Trophoblast cell (in vitro differentiated cells and primary cell): ENCODE measurements at regions not wholly inside any gene's neighbourhood (a gene's known extent, or its start where the extent isn't known, plus 50 kb on each side); places are given as distances from the start of the nearest gene placed in this dataset.

Experiments used
- DNase-seq, 2 donors: peaks; one replicate each; pipeline ENCODE4 v3.0.0-alpha.2; 2016
- H2AFZ ChIP-seq: 2 replicates; pipeline ENCODE4 v1.6.1; 2013; ENCODE audit warnings: low read length, moderate library complexity, mild to moderate bottlenecking; ENCODE audit not compliant: insufficient read depth, poor library complexity
- H2AK5ac ChIP-seq: 2 replicates; pipeline ENCODE4 v1.6.1; 2013; ENCODE audit warnings: mild to moderate bottlenecking, low read length
- H2BK120ac ChIP-seq: 2 replicates; pipeline ENCODE4 v1.6.1; 2013; ENCODE audit warnings: low read length, mild to moderate bottlenecking, moderate library complexity; ENCODE audit not compliant: insufficient read depth, poor library complexity
- H2BK12ac ChIP-seq: 2 replicates; pipeline ENCODE4 v1.6.1; 2013; ENCODE audit warnings: mild to moderate bottlenecking, low read length, moderate library complexity
- H2BK5ac ChIP-seq: 2 replicates; pipeline ENCODE4 v1.6.1; 2013; ENCODE audit warnings: low read length, low read depth, moderate library complexity, mild to moderate bottlenecking; ENCODE audit not compliant: poor library complexity
- H3K14ac ChIP-seq: 2 replicates; pipeline ENCODE4 v1.6.1; 2013; ENCODE audit warnings: mild to moderate bottlenecking, low read length
- H3K18ac ChIP-seq: 2 replicates; pipeline ENCODE4 v1.6.1; 2013; ENCODE audit warnings: mild to moderate bottlenecking, low read length
- H3K23ac ChIP-seq: 2 replicates; pipeline ENCODE4 v1.6.1; 2013; ENCODE audit warnings: low read length
- H3K27ac ChIP-seq: 2 replicates; pipeline ENCODE4 v1.5.1; 2013; ENCODE audit warnings: low read depth, mild to moderate bottlenecking, inconsistent platforms, low read length, moderate library complexity
- H3K27me3 ChIP-seq: 2 replicates; pipeline ENCODE4 v1.6.1; 2013; ENCODE audit warnings: inconsistent platforms, mild to moderate bottlenecking, low read length, moderate library complexity; ENCODE audit not compliant: insufficient read depth
- H3K36me3 ChIP-seq, 2 experiments: 1 replicate in 1 of 2; 2 replicates in 1 of 2; pipeline ENCODE4 v1.6.1; 2013; ENCODE audit warnings: low read length in 2 of 2, mild to moderate bottlenecking in 2 of 2, moderate library complexity in 1 of 2; ENCODE audit not compliant: insufficient read depth in 2 of 2, control insufficient read depth in 1 of 2
- H3K4ac ChIP-seq: 2 replicates; pipeline ENCODE4 v1.6.1; 2013; ENCODE audit warnings: low read depth, mild to moderate bottlenecking, low read length, moderate library complexity
- H3K4me1 ChIP-seq, 2 experiments: 1 replicate in 1 of 2; 2 replicates in 1 of 2; pipeline ENCODE4 v1.6.1; 2013; ENCODE audit warnings: low read length in 2 of 2, mild to moderate bottlenecking in 2 of 2, moderate library complexity in 1 of 2; ENCODE audit not compliant: insufficient read depth in 2 of 2, control insufficient read depth in 1 of 2
- H3K4me2 ChIP-seq: 2 replicates; pipeline ENCODE4 v1.6.1; 2013; ENCODE audit warnings: inconsistent platforms, mild to moderate bottlenecking, low read length, moderate library complexity
- H3K4me3 ChIP-seq: 2 replicates; pipeline ENCODE4 v1.5.1; 2013; ENCODE audit warnings: mild to moderate bottlenecking, low read depth, low read length, inconsistent platforms
- H3K79me1 ChIP-seq: one replicate; pipeline ENCODE4 v1.6.1; 2013; ENCODE audit warnings: low read length
- H3K79me2 ChIP-seq: 2 replicates; pipeline ENCODE4 v1.6.1; 2013; ENCODE audit warnings: low read length, mild to moderate bottlenecking; ENCODE audit not compliant: control insufficient read depth, insufficient read depth, poor library complexity
- H3K9ac ChIP-seq: 2 replicates; pipeline ENCODE4 v1.6.1; 2013; ENCODE audit warnings: mild to moderate bottlenecking, low read length
- H3K9me3 ChIP-seq: 2 replicates; pipeline ENCODE4 v1.6.1; 2013; ENCODE audit warnings: low read depth, mild to moderate bottlenecking, control low read depth, inconsistent platforms, low read length; ENCODE audit not compliant: insufficient read depth
- H4K12ac ChIP-seq: 2 replicates; pipeline ENCODE4 v1.6.1; 2013; ENCODE audit warnings: low read depth, mild to moderate bottlenecking, low read length, moderate library complexity
- H4K8ac ChIP-seq: 2 replicates; pipeline ENCODE4 v1.6.1; 2013; ENCODE audit warnings: low read depth, mild to moderate bottlenecking, low read length, moderate library complexity
- H4K91ac ChIP-seq: one replicate; pipeline ENCODE4 v1.6.1; 2013; ENCODE audit warnings: low read depth, mild to moderate bottlenecking, low read length, moderate library complexity
- WGBS: extraction: QIAGEN DNeasy Blood & Tissue Kit; methylation state at CpG from one replicate; pipeline ENCODE4 v1.1.7; 2013; ENCODE audit warnings: missing lambda C conversion rate; ENCODE audit not compliant: insufficient read length, insufficient coverage; ENCODE audit errors: extremely low coverage; 5-methylcytosine and 5-hydroxymethylcytosine counted together

DNA sequence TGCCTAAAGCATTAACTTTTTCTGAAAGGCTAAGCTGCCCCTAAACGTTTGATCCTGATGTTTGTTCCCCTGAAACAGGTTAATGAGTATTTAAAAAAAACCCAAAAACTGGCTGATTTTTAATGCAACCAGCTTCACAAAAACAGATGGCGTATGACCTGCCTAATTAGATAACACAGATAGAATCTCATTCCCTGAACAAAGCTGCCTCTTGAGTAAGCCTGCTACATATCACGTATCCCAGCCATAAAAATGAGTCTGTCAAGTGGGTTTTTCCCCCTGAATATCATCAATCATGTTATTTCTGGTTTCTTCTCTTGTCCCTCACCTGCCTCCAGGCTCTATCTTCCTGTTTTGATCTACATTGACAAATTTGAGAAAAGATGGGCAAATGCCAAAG, 154.2 kb upstream of the FAM9B start:
- no peak overlapping the region for H4K12ac ChIP-seq
- H3K4ac ChIP-seq, result no peak overlapping the region
- no peak overlapping the region for H2AK5ac ChIP-seq
- H3K36me3 ChIP-seq, result no peaks in the 10 kb centered on the region
- no peaks in the 10 kb centered on the region for H3K79me1 ChIP-seq
- no peak overlapping the region for H3K4me3 ChIP-seq
- no peaks in the 10 kb centered on the region for H3K9me3 ChIP-seq
- no peak overlapping the region for H3K9ac ChIP-seq
- H3K79me2 ChIP-seq, result no peaks in the 10 kb centered on the region
- no peak overlapping the region for H3K4me2 ChIP-seq
- H2BK12ac ChIP-seq, result no peak overlapping the region
- H4K8ac ChIP-seq, result no peak overlapping the region
- H2BK120ac ChIP-seq, result no peak overlapping the region
- no peak for DNase-seq
- H4K91ac ChIP-seq, result no peak overlapping the region
- H2BK5ac ChIP-seq, result no peak overlapping the region
- no peak overlapping the region for H3K14ac ChIP-seq
- H3K23ac ChIP-seq, result no peak overlapping the region
- H3K18ac ChIP-seq, result no peak overlapping the region
- WGBS, result no CpG with 5 or more reads among the region's 3 CpGs
- H2AFZ ChIP-seq, result no peak overlapping the region
- H3K27ac ChIP-seq, result no peak overlapping the region
- no peaks in the 10 kb centered on the region for H3K4me1 ChIP-seq
- H3K27me3 ChIP-seq, result no peaks in the 10 kb centered on the region

DNA sequence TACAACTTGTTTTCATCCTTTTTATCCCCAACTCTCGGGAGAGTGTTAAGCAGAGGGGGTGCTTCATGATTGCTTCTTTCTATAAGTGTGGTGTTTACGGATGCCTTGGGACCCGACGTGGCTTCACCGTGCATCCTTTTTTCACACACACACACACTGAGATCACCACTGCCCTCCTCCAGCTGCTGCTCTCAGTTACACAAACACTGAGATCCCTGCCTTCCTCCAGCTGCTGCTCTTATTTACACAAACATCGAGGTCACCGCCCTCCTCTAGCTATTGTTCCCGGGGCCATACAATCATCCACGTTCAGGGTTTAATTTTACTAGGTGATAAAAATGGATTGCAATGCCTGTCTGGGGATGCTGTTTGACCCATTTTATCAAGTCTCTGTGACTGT, 155.4 kb upstream of the FAM9B start:
- no peak for DNase-seq
- no peaks in the 10 kb centered on the region for H3K79me1 ChIP-seq
- H2BK12ac ChIP-seq, result no peak overlapping the region
- no peak overlapping the region for H3K14ac ChIP-seq
- no peak overlapping the region for H3K9ac ChIP-seq
- H3K4me3 ChIP-seq, result no peak overlapping the region
- no peak overlapping the region for H2AFZ ChIP-seq
- H4K91ac ChIP-seq, result no peak overlapping the region
- H3K4me2 ChIP-seq, result no peak overlapping the region
- no peak overlapping the region for H3K23ac ChIP-seq
- no peak overlapping the region for H2BK5ac ChIP-seq
- H3K79me2 ChIP-seq, result no peaks in the 10 kb centered on the region
- H3K36me3 ChIP-seq, result no peaks in the 10 kb centered on the region
- no peaks in the 10 kb centered on the region for H3K27me3 ChIP-seq
- H3K27ac ChIP-seq, result no peak overlapping the region
- no peak overlapping the region for H2BK120ac ChIP-seq
- H4K12ac ChIP-seq, result no peak overlapping the region
- no peak overlapping the region for H4K8ac ChIP-seq
- H2AK5ac ChIP-seq, result no peak overlapping the region
- H3K18ac ChIP-seq, result no peak overlapping the region
- no peak overlapping the region for H3K4ac ChIP-seq
- H3K4me1 ChIP-seq, result no peaks in the 10 kb centered on the region
- no peaks in the 10 kb centered on the region for H3K9me3 ChIP-seq
- no CpG with 5 or more reads among the region's 9 CpGs for WGBS

DNA sequence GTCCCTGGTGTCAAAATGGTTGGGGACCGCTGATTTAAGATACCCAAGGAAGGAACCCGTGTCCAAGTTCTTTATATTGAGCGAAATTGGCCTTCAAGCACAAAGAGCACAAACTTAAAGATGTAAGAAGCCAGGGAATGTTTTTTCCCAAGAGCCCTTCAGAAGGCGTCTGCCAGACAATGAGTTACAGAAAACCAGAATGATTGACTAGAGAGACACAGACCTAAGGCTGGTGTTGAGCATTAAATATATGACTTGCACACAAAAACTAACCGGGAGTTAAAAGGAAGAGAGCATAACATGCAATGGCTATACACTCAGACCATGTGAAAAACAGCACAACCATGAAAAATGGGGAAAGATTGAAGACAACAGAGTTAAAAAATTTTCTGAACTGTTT, 157.5 kb upstream of the FAM9B start:
- H4K91ac ChIP-seq, result no peak overlapping the region
- no peak overlapping the region for H4K12ac ChIP-seq
- H3K79me1 ChIP-seq, result no peaks in the 10 kb centered on the region
- H2BK120ac ChIP-seq, result no peak overlapping the region
- H4K8ac ChIP-seq, result no peak overlapping the region
- no peak for DNase-seq
- H3K9me3 ChIP-seq, result no peaks in the 10 kb centered on the region
- no CpG with 5 or more reads among the region's 5 CpGs for WGBS
- no peak overlapping the region for H3K4me2 ChIP-seq
- H2AK5ac ChIP-seq, result no peak overlapping the region
- H3K4me1 ChIP-seq, result no peaks in the 10 kb centered on the region
- no peak overlapping the region for H3K14ac ChIP-seq
- H3K27ac ChIP-seq, result no peak overlapping the region
- H2BK12ac ChIP-seq, result no peak overlapping the region
- H3K9ac ChIP-seq, result no peak overlapping the region
- no peak overlapping the region for H2BK5ac ChIP-seq
- no peaks in the 10 kb centered on the region for H3K36me3 ChIP-seq
- no peaks in the 10 kb centered on the region for H3K79me2 ChIP-seq
- no peak overlapping the region for H3K4ac ChIP-seq
- no peak overlapping the region for H3K18ac ChIP-seq
- no peak overlapping the region for H3K23ac ChIP-seq
- H2AFZ ChIP-seq, result no peak overlapping the region
- H3K27me3 ChIP-seq, result no peaks in the 10 kb centered on the region
- H3K4me3 ChIP-seq, result no peak overlapping the region

DNA sequence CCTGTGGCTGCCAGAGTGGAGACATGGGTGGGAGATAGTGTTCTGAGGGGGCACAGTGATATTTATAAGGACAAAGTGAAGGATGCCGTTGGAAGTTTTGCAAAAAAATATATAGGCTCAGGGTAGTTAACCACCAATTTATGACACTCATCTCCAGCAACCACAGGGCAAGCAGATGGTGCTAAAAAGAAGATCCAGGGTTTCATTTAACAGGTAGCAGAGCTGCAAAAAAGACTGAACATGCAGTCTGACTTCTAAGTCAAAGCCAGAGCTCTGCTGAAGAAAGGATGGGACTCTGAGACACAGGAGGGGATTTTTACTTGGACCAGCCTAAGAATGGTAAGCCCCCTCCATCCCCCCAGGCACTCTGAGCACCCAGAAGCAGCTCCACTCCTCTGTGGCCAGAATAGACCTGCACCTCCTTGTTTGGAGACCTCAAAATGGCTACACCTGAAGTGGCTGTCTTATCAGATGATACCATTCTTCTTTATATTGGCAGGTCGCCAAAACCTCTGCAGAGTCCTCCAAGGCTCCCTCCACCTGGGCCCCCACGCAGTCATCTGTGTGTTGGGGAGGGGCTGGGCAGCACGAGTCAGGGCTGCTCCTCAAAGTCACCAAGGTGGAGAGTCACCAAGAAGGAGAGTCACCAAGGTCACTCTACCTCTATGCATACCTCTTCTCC, 161.4 kb upstream of the FAM9B start:
- Histone ChIP-seq H3K36me3 (no peaks in the 10 kb centered on the region), H2BK5ac (no peak overlapping the region), H3K14ac (no peak overlapping the region), H2AFZ (no peak overlapping the region), H3K9me3 (no peaks in the 10 kb centered on the region), H4K8ac (no peak overlapping the region), H4K91ac (no peak overlapping the region), H3K27me3 (no peaks in the 10 kb centered on the region), H2BK12ac (no peak overlapping the region), H3K79me1 (no peaks in the 10 kb centered on the region), H3K4ac (no peak overlapping the region), H2AK5ac (no peak overlapping the region), H2BK120ac (no peak overlapping the region), H3K23ac (no peak overlapping the region), H3K27ac (no peak overlapping the region), H3K9ac (no peak overlapping the region), H3K18ac (no peak overlapping the region), H3K4me1 (no peaks in the 10 kb centered on the region), H4K12ac (no peak overlapping the region), H3K4me3 (no peak overlapping the region), H3K79me2 (no peaks in the 10 kb centered on the region), H3K4me2 (no peak overlapping the region)
- no CpG with 5 or more reads among the region's 4 CpGs for WGBS
- no peak for DNase-seq
